ENCODE measurements at regions not wholly inside any gene's neighbourhood (a gene's known extent, or its start where the extent isn't known, plus 50 kb on each side); places are given as distances from the start of the nearest gene placed in this dataset.
A peak's percentile ranks its signal among the peaks of the same experiment; 100 is the strongest.
"Not testable (repeated sequence)": the region's sequence is repeated elsewhere in the genome, so short reads cannot be mapped to it uniquely, and the experiment has no call there.

DNA sequence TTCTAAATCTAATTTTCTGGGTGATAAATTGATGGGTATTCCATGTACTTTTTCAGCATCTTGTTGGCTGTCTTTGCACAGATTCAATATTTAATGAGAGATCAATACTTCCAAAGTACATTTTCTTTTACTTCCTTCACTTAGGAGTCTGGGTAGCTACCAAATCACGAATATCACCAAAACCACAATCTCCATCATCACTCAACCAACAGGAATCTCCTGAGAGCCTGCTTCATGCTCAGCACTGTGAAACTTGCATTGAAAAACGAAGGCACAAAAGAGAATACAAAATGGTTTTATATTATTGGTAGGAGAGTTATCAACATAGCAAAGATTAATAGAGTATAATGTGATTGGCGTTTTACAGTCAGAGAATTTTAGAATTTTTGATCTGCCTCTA is 261.5 kb upstream of the DSEL start:
- Histone ChIP-seq H3K27me3 (ENCODE audit: control insufficient read depth, insufficient read depth, low read length) (no peaks in the 10 kb centered on the region), H3K4me3 (ENCODE audit: low read depth, low read length) (no peak overlapping the region), H3K36me3 (ENCODE audit: control insufficient read depth, insufficient read depth, low read length) (no peaks in the 10 kb centered on the region)
- FAIRE-seq (no peak), DNase-seq (ENCODE audit: low read depth) (no peak)
- TF ChIP-seq, protein P1, sequence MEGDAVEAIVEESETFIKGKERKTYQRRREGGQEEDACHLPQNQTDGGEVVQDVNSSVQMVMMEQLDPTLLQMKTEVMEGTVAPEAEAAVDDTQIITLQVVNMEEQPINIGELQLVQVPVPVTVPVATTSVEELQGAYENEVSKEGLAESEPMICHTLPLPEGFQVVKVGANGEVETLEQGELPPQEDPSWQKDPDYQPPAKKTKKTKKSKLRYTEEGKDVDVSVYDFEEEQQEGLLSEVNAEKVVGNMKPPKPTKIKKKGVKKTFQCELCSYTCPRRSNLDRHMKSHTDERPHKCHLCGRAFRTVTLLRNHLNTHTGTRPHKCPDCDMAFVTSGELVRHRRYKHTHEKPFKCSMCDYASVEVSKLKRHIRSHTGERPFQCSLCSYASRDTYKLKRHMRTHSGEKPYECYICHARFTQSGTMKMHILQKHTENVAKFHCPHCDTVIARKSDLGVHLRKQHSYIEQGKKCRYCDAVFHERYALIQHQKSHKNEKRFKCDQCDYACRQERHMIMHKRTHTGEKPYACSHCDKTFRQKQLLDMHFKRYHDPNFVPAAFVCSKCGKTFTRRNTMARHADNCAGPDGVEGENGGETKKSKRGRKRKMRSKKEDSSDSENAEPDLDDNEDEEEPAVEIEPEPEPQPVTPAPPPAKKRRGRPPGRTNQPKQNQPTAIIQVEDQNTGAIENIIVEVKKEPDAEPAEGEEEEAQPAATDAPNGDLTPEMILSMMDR (IDR thresholded peaks at IDR 0.05; ENCODE audit: insufficient read depth, low read length, severe bottlenecking) = no peak

DNA sequence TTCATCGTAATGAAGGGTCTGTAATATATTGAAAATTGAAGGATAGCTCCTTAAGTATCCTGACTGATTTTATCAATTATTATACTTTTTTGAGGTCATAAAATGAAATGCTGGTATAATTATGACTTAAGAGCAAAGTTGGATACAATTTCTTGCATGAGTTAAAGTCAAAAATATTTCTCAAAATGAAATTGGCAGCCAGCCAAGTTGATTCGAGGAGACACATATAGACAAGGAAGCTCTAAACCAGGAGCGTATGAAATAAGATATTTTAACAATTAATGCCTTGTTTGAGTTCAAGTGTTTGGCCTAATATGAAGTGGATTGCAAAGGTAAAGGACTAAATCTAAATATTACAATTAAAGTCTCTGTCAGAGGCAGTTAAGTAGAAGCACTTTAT is 260.4 kb upstream of the DSEL start:
- TF ChIP-seq, protein P1 (IDR thresholded peaks at IDR 0.05; ENCODE audit: insufficient read depth, low read length, severe bottlenecking) = no peak
- DNase-seq (ENCODE audit: low read depth) (peak; percentile 29), FAIRE-seq (no peak)
- Histone ChIP-seq H3K27me3 (ENCODE audit: control insufficient read depth, insufficient read depth, low read length) (no peaks in the 10 kb centered on the region), H3K4me3 (ENCODE audit: low read depth, low read length) (no peak overlapping the region), H3K36me3 (ENCODE audit: control insufficient read depth, insufficient read depth, low read length) (no peaks in the 10 kb centered on the region)

DNA sequence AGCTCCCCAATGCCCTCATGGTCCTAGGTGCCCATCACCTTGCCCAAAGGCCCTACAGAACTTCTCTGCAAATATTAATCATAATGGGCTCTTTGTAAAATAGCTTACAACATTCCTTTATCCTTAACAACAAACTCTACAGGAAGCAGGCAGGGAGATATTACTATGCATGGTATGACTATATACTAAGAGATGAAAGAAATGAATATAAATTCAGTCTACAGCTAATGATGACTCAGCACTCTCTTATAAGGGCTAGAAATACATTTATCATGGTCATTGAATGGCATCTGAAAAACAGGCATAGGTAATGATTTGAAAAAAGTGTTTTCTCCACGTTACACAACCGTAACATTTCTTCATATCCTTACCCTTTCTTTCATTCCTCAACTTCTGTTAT is 254.8 kb upstream of the DSEL start:
- peak; percentile 90 for DNase-seq (ENCODE audit: low read depth)
- Histone ChIP-seq H3K36me3 (ENCODE audit: control insufficient read depth, insufficient read depth, low read length) (no peaks in the 10 kb centered on the region), H3K4me3 (ENCODE audit: low read depth, low read length) (no peak overlapping the region), H3K27me3 (ENCODE audit: control insufficient read depth, insufficient read depth, low read length) (no peaks in the 10 kb centered on the region)
- TF ChIP-seq, protein P1 (IDR thresholded peaks at IDR 0.05; ENCODE audit: insufficient read depth, low read length, severe bottlenecking) = no peak
- no peak for FAIRE-seq

DNA sequence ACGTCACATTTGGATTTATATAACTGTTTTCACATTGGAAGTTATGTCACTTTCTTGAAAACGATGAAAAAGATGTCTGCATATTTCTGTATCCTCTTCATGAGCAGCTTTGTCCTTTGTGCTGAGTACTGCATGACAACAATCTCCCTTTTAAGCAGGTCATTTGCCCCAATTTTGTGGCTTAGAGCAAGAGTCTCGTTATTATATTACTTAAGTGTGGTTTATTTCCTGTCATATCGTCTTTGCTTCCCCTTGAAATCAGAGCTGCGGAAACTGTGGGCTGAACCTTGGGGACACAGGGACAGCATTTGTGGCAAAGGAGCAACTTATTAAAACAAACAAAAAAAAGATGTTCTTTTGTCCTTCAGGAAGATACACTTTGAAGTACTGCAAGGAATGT is 254.0 kb upstream of the DSEL start:
- FAIRE-seq = no peak
- TF ChIP-seq, protein P1 (IDR thresholded peaks at IDR 0.05; ENCODE audit: insufficient read depth, low read length, severe bottlenecking) = no peak
- no peaks in the 10 kb centered on the region for H3K27me3 ChIP-seq (ENCODE audit: control insufficient read depth, insufficient read depth, low read length)
- no peaks in the 10 kb centered on the region for H3K36me3 ChIP-seq (ENCODE audit: control insufficient read depth, insufficient read depth, low read length)
- H3K4me3 ChIP-seq (ENCODE audit: low read depth, low read length) = no peak overlapping the region
- DNase-seq (ENCODE audit: low read depth) = no peak

DNA sequence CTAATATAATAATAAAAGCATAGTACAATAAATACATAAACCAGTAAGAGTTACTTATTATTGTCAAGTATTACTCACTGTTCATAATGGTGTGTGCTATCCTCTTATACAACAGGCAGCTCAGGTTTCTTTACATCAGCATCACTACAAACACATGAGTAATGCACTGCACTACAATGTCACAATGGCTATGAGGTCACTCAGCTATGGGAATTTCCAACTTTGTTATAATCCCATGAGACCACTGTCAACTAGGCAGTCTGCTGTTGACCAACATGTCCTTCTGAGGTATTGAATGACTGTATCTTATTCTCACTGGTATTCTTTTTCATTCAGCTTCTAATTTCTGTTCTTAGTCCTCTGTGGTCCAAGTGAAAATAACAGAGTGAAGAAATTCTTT is 250.4 kb upstream of the DSEL start:
- DNase-seq (ENCODE audit: low read depth) (peak; percentile 99), FAIRE-seq (no peak)

DNA sequence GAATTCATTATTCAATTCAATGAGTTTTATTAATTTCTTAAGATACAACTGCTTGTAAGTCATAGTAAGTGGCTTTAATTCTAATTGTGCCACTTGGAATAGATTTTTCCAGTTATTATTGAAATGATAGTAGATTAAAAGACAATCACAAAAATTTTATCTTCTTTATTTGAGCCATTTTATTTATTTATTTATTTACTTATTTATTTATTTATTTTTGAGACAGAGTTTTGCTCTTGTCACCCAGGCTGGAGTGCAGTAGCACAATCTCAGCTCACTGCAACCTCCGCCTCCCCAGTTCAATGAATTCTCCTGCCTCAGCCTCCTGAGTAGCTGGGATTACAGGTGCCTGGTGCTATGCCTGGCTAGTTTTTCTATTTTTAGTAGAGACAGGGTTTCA is 235.7 kb upstream of the DSEL start:
- DNase-seq (ENCODE audit: low read depth); H3K27me3 ChIP-seq (ENCODE audit: control insufficient read depth, insufficient read depth, low read length); H3K4me3 ChIP-seq (ENCODE audit: low read depth, low read length); FAIRE-seq; H3K36me3 ChIP-seq (ENCODE audit: control insufficient read depth, insufficient read depth, low read length): not testable (repeated sequence)

More for the DNA sequence above, 250.4 kb upstream of the DSEL start:
- Histone ChIP-seq H3K36me3 (ENCODE audit: control insufficient read depth, insufficient read depth, low read length) (no peaks in the 10 kb centered on the region), H3K4me3 (ENCODE audit: low read depth, low read length) (no peak overlapping the region), H3K27me3 (ENCODE audit: control insufficient read depth, insufficient read depth, low read length) (no peaks in the 10 kb centered on the region)
- TF ChIP-seq, protein P1 (IDR thresholded peaks at IDR 0.05; ENCODE audit: insufficient read depth, low read length, severe bottlenecking) = no peak
